CD1c-positive myeloid dendritic cell (primary cell): ENCODE measurements at regions not wholly inside any gene's neighbourhood (a gene's known extent, or its start where the extent isn't known, plus 50 kb on each side); places are given as distances from the start of the nearest gene placed in this dataset.

Source experiments
- DNase-seq: peaks from one replicate; pipeline ENCODE4 v3.0.0-alpha.2; 2016; ENCODE audit errors: extremely low spot score

GRCh38 chr14:104514156-104514848 lies 65.3 kb upstream of the C14orf180 start:
- DNase-seq: no peak

GRCh38 chr14:104515059-104515810 lies 64.3 kb upstream of the C14orf180 start:
- DNase-seq: no peak

GRCh38 chr14:104515811-104516780 lies 63.5 kb upstream of the C14orf180 start:
- no peak for DNase-seq

- DNase-seq: no peak
Observed at GRCh38 chr14:104516906-104517305, 62.7 kb upstream of the C14orf180 start.

GRCh38 chr14:104517426-104517825 lies 62.1 kb upstream of the C14orf180 start:
- DNase-seq: no peak

- no peak for DNase-seq
Observed at GRCh38 chr14:104517867-104518266, 61.7 kb upstream of the C14orf180 start.

GRCh38 chr14:104518659-104519350 lies 60.8 kb upstream of the C14orf180 start:
- DNase-seq: no peak

GRCh38 chr14:104519721-104520120 lies 59.8 kb upstream of the C14orf180 start:
- DNase-seq: no peak

GRCh38 chr14:104520620-104521410 lies 58.7 kb upstream of the C14orf180 start:
- DNase-seq: no peak

- no peak for DNase-seq
Observed at GRCh38 chr14:104521816-104522745, 57.5 kb upstream of the C14orf180 start.

- no peak for DNase-seq
Observed at GRCh38 chr14:104522926-104523545, 56.5 kb upstream of the C14orf180 start.

- no peak for DNase-seq
Observed at GRCh38 chr14:104523546-104523935, 56.0 kb upstream of the C14orf180 start.

GRCh38 chr14:104524726-104525125 lies 54.8 kb upstream of the C14orf180 start:
- DNase-seq: no peak

GRCh38 chr14:104526723-104527645 lies 52.6 kb upstream of the C14orf180 start:
- no peak for DNase-seq

GRCh38 chr14:104527857-104528459 lies 51.6 kb upstream of the C14orf180 start:
- no peak for DNase-seq

GRCh38 chr14:104528496-104528895 lies 51.1 kb upstream of the C14orf180 start:
- no peak for DNase-seq
